GM12874 (cell line): ENCODE measurements at regions not wholly inside any gene's neighbourhood (a gene's known extent, or its start where the extent isn't known, plus 50 kb on each side); places are given as distances from the start of the nearest gene placed in this dataset.

Experiments used
- TF ChIP-seq, protein P1 (sequence below): IDR thresholded peaks from 2 replicates; pipeline ENCODE4 v1.5.1; 2011; ENCODE audit warnings: low read depth, mild to moderate bottlenecking, control low read depth, low read length, moderate library complexity; ENCODE audit not compliant: insufficient read depth

- TF ChIP-seq, protein P1, sequence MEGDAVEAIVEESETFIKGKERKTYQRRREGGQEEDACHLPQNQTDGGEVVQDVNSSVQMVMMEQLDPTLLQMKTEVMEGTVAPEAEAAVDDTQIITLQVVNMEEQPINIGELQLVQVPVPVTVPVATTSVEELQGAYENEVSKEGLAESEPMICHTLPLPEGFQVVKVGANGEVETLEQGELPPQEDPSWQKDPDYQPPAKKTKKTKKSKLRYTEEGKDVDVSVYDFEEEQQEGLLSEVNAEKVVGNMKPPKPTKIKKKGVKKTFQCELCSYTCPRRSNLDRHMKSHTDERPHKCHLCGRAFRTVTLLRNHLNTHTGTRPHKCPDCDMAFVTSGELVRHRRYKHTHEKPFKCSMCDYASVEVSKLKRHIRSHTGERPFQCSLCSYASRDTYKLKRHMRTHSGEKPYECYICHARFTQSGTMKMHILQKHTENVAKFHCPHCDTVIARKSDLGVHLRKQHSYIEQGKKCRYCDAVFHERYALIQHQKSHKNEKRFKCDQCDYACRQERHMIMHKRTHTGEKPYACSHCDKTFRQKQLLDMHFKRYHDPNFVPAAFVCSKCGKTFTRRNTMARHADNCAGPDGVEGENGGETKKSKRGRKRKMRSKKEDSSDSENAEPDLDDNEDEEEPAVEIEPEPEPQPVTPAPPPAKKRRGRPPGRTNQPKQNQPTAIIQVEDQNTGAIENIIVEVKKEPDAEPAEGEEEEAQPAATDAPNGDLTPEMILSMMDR, result no peak
These were observed 1039.9 kb downstream of the GLUD2 start for GRCh38 chrX:122087341-122087740.

DNA sequence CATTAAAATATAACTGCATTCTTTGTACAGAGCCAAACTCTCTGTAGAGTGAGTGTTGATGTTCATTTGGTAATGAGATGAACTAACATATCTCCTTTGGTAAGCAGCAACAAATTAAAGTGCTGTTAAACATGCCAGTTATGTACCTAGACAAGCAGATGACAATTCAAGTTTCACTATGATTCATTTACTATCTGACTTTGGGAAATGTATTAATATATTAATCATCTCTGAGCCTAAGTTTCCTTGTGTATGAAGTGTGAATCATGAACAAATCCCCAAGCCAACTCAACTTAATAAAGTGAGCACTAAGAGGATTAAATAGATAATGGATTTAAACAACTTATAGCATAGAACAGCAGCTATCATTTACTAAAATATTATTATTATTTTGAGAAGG is 1044.2 kb downstream of the GLUD2 start:
- TF ChIP-seq, protein P1, result no peak

GRCh38 chrX:122092360-122092759 is 1045.0 kb downstream of the GLUD2 start:
- TF ChIP-seq, protein P1, result no peak

DNA sequence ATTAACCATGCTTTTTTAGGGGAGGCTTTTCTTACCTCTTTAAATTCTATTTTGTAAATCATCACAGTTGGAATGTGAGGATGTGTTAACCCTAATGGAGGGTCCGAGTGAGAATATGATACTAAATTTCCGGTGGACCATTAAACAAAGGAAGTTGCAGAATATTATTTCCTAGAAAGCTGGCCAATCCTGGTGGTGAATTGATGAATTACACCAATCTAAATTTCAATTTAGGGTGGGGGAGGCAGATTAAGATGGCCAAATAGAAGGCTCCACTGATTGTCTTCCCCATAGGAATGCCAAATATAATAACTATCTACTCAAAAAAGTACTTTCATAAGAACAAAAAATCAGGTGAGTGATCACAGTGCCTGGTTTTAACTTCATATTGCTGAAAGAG is 1045.6 kb downstream of the GLUD2 start:
- TF ChIP-seq, protein P1, result no peak

DNA sequence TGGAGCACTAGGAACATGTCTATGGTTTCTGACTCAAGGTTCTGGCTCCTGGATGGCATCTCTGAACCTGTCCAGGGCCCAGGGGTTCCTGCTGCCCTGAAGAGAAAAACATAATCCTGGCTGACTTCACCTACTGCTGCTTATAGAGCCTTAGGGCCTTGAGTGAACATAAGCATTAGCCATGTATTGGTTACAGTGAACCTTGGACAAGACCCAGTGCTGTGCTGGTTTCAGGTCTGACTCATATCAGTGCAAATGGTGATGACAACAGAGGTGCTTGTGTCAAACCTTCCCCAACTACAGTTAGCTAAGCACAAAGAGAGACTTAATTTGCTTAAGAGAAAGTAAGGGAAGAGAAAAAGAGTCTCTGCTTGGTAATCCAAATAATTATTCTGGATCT is 1047.2 kb downstream of the GLUD2 start:
- TF ChIP-seq, protein P1, result no peak

DNA sequence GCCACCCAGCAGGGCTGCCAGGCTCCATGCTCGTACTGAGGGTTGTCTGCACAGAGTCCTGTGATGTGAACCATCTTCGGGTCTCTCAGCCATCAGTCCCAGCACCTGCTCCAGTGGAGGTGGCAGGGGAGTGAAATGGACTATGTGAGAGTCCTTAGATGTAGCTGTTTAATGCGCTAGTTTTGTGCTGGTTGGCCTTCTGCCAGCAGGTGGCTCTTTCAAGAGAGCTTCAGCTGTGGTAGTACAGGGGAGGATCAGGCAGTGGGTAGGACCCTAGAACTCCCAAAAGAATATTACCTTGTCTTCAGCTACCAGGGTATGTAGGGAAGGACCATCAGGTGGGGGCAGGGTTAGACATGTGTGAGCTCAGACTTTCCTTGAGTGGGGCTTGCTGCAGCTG is 1066.0 kb downstream of the GLUD2 start:
- TF ChIP-seq, protein P1, result no peak

DNA sequence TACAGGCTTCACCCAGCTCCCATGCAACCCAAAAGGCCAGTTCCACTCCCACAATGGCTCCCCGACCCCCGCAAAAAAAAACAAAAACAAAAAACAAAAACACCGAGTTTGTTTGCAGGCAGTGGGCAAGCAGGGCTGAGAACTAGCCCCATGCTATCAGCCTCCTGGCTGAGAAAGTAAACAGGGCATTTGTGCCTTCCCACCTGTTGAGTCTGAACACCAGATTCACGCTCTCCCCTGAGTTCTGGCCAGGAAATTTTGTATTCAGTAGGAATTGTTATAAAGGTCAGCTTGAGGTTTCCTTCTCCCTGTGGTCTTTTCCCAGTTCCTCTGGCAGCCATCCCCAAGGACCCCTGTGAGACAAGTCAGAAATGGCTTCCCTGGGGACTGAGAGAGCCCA is 1066.5 kb downstream of the GLUD2 start:
- TF ChIP-seq, protein P1, result no peak

DNA sequence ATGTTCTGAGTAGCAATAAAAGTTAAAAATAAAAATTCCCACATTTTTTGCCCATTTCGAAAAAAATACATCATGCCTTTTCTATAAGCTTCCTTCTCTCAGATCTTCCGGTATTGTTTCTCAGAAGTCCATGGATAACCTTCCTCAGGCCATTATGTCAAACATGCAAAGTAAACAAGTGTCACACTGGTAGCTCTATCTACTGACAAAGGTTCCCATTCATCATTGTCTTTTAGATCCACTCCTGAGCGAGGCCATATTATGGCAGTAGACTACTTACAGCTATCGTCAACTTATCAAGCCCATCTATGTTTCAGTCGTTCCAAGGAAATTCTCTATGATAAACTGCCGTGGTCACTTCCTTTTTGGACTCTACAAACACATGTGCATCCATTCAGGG is 1068.2 kb downstream of the GLUD2 start:
- TF ChIP-seq, protein P1, result no peak
